GM12891 (cell line): ENCODE measurements at regions not wholly inside any gene's neighbourhood (a gene's known extent, or its start where the extent isn't known, plus 50 kb on each side); places are given as distances from the start of the nearest gene placed in this dataset.

ENCODE experiments used
- POLR2A ChIP-seq: IDR thresholded peaks from 2 replicates; pipeline ENCODE4 v1.6.1; 2011; ENCODE audit warnings: low read depth, low read length, control low read depth
- POLR2AphosphoS5 ChIP-seq: IDR thresholded peaks from 2 replicates; pipeline ENCODE4 v1.6.1; 2011; ENCODE audit warnings: low read depth, low read length, control low read depth
- SPI1 ChIP-seq: IDR thresholded peaks from 2 replicates; pipeline ENCODE4 v1.6.1; 2011; ENCODE audit warnings: low read depth, low read length, control low read depth
- TAF1 ChIP-seq: IDR thresholded peaks from 2 replicates; pipeline ENCODE4 v1.6.1; 2011; ENCODE audit warnings: low read depth, low read length, control low read depth

- no peak for TF ChIP-seq POLR2A
- no peak for TF ChIP-seq POLR2AphosphoS5
- no peak for TF ChIP-seq TAF1
- no peak for TF ChIP-seq SPI1
Measured at GRCh38 chr1:222106377-222106776, 364.5 kb upstream of the DUSP10 start.
